GM23338 (cell line): ENCODE measurements at regions not wholly inside any gene's neighbourhood (a gene's known extent, or its start where the extent isn't known, plus 50 kb on each side); places are given as distances from the start of the nearest gene placed in this dataset.
A peak's percentile ranks its signal among the peaks of the same experiment; 100 is the strongest.

Experiments used
- ATAC-seq: fragments of 200-7000 bp; cut with Tn5 transposase; 3 replicates; pipeline ENCODE4 v1.9.1; 2020
- DNase-seq: peaks from one replicate; pipeline ENCODE4 v3.0.0-alpha.2; 2015; ENCODE audit warnings: low spot score
- H2AFZ ChIP-seq: fragments of 200-600 bp; sonication (generic); 2 replicates; pipeline ENCODE4 v1.8.0; 2016; ENCODE audit warnings: antibody characterized with exemption, mild to moderate bottlenecking, moderate library complexity
- H3F3A ChIP-seq: fragments of 200-600 bp; sonication (generic); replicated peaks from 2 replicates; pipeline ENCODE4 v1.8.0; 2017; ENCODE audit warnings: antibody characterized with exemption, mixed run types, low read depth
- H3K27ac ChIP-seq: fragments of 200-600 bp; sonication (generic); 2 replicates; pipeline ENCODE4 v1.6.1; 2016; ENCODE audit warnings: low read depth
- H3K27me3 ChIP-seq: fragments of 200-600 bp; sonication (generic); 2 replicates; pipeline ENCODE4 v1.8.0; 2016; ENCODE audit warnings: mild to moderate bottlenecking, mixed run types, moderate library complexity; ENCODE audit not compliant: insufficient read depth
- H3K36me3 ChIP-seq: fragments of 200-600 bp; sonication (generic); 2 replicates; pipeline ENCODE4 v1.8.0; 2016; ENCODE audit warnings: mild to moderate bottlenecking; ENCODE audit not compliant: insufficient read depth
- H3K4me1 ChIP-seq: fragments of 200-600 bp; sonication (generic); 2 replicates; pipeline ENCODE4 v1.8.0; 2016; ENCODE audit warnings: mild to moderate bottlenecking, moderate library complexity; ENCODE audit not compliant: insufficient read depth
- H3K4me2 ChIP-seq: fragments of 200-600 bp; sonication (generic); 2 replicates; pipeline ENCODE4 v1.7.1; 2017; ENCODE audit warnings: mixed run types
- H3K4me3 ChIP-seq: fragments of 200-600 bp; sonication (generic); 2 replicates; pipeline ENCODE4 v1.6.1; 2016; ENCODE audit warnings: mixed run types
- H3K79me2 ChIP-seq: fragments of 200-600 bp; sonication (generic); replicated peaks from 2 replicates; pipeline ENCODE4 v1.8.0; 2017; ENCODE audit warnings: mild to moderate bottlenecking; ENCODE audit not compliant: insufficient read depth
- H3K9me2 ChIP-seq: fragments of 200-600 bp; sonication (generic); 2 replicates; pipeline ENCODE4 v1.8.0; 2017; ENCODE audit not compliant: insufficient read depth
- H4K20me1 ChIP-seq: fragments of 200-600 bp; sonication (generic); replicated peaks from 2 replicates; pipeline ENCODE4 v1.8.0; 2017; ENCODE audit warnings: mild to moderate bottlenecking; ENCODE audit not compliant: insufficient read depth
- H3K27ac Mint-ChIP-seq: 2 replicates; pipeline ENCODE4 v1.8.0; 2020; ENCODE audit warnings: inconsistent platforms, mild to moderate bottlenecking, moderate library complexity, mixed read lengths
- H3K27me3 Mint-ChIP-seq: 3 replicates; pipeline ENCODE4 v1.8.0; 2022; ENCODE audit warnings: low read depth, mild to moderate bottlenecking, moderate library complexity, mixed read lengths, inconsistent platforms; ENCODE audit not compliant: insufficient read depth, poor library complexity
- H3K36me3 Mint-ChIP-seq: 3 replicates; pipeline ENCODE4 v1.8.0; 2021; ENCODE audit warnings: low read depth, mild to moderate bottlenecking, inconsistent platforms, moderate library complexity, mixed read lengths
- H3K4me1 Mint-ChIP-seq: 3 replicates; pipeline ENCODE4 v1.8.0; 2020; ENCODE audit warnings: mild to moderate bottlenecking, inconsistent platforms, mixed read lengths
- H3K4me3 Mint-ChIP-seq: 3 replicates; pipeline ENCODE4 v1.8.0; 2021; ENCODE audit warnings: moderate library complexity, mild to moderate bottlenecking, inconsistent platforms, mixed read lengths
- H3K9me3 Mint-ChIP-seq: 3 replicates; pipeline ENCODE4 v1.8.0; 2020; ENCODE audit warnings: moderate library complexity, mild to moderate bottlenecking, inconsistent platforms, mixed read lengths
- EZH2 ChIP-seq: fragments of 200-600 bp; sonication (generic); IDR thresholded peaks from one replicate; pipeline ENCODE4 v1.8.0; 2017; ENCODE audit warnings: antibody characterized with exemption, mild to moderate bottlenecking, low read depth; ENCODE audit not compliant: unreplicated experiment
- TF ChIP-seq, protein P1 (sequence below): fragments of 250-450 bp; sonication (Bioruptor Pico); IDR thresholded peaks from 2 replicates; pipeline ENCODE4 v1.5.0; 2020; ENCODE audit warnings: mild to moderate bottlenecking, moderate library complexity

DNA sequence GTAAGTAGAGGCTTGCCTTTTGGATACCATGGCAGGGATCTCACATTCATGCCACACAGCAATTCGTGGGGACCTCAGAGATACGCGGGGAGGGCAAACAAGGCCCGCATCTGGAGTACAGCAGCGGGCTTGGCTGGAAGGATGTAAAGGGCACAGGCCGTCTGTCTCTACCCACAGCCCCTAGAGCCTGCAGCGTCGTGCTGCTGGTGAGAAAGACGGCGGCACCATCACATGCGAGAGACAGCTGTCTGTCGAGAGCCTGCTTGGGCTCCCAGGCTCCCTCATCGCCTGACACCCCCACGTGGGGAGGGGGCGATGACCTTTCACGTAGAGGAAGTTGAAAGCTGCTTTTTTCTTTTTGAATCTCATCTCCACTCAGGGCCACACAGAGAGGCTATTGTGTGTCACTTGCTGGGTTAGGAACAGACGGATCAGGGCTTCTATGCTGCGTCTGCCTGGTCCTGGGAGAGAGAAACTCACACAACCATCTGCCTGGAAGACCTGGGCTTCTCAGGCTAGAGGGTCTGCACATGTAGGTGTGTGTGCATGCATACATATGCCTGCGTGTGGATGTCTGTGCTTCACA, 134.6 kb upstream of the PPP1R26 start (continued):
- TF ChIP-seq, protein P1, sequence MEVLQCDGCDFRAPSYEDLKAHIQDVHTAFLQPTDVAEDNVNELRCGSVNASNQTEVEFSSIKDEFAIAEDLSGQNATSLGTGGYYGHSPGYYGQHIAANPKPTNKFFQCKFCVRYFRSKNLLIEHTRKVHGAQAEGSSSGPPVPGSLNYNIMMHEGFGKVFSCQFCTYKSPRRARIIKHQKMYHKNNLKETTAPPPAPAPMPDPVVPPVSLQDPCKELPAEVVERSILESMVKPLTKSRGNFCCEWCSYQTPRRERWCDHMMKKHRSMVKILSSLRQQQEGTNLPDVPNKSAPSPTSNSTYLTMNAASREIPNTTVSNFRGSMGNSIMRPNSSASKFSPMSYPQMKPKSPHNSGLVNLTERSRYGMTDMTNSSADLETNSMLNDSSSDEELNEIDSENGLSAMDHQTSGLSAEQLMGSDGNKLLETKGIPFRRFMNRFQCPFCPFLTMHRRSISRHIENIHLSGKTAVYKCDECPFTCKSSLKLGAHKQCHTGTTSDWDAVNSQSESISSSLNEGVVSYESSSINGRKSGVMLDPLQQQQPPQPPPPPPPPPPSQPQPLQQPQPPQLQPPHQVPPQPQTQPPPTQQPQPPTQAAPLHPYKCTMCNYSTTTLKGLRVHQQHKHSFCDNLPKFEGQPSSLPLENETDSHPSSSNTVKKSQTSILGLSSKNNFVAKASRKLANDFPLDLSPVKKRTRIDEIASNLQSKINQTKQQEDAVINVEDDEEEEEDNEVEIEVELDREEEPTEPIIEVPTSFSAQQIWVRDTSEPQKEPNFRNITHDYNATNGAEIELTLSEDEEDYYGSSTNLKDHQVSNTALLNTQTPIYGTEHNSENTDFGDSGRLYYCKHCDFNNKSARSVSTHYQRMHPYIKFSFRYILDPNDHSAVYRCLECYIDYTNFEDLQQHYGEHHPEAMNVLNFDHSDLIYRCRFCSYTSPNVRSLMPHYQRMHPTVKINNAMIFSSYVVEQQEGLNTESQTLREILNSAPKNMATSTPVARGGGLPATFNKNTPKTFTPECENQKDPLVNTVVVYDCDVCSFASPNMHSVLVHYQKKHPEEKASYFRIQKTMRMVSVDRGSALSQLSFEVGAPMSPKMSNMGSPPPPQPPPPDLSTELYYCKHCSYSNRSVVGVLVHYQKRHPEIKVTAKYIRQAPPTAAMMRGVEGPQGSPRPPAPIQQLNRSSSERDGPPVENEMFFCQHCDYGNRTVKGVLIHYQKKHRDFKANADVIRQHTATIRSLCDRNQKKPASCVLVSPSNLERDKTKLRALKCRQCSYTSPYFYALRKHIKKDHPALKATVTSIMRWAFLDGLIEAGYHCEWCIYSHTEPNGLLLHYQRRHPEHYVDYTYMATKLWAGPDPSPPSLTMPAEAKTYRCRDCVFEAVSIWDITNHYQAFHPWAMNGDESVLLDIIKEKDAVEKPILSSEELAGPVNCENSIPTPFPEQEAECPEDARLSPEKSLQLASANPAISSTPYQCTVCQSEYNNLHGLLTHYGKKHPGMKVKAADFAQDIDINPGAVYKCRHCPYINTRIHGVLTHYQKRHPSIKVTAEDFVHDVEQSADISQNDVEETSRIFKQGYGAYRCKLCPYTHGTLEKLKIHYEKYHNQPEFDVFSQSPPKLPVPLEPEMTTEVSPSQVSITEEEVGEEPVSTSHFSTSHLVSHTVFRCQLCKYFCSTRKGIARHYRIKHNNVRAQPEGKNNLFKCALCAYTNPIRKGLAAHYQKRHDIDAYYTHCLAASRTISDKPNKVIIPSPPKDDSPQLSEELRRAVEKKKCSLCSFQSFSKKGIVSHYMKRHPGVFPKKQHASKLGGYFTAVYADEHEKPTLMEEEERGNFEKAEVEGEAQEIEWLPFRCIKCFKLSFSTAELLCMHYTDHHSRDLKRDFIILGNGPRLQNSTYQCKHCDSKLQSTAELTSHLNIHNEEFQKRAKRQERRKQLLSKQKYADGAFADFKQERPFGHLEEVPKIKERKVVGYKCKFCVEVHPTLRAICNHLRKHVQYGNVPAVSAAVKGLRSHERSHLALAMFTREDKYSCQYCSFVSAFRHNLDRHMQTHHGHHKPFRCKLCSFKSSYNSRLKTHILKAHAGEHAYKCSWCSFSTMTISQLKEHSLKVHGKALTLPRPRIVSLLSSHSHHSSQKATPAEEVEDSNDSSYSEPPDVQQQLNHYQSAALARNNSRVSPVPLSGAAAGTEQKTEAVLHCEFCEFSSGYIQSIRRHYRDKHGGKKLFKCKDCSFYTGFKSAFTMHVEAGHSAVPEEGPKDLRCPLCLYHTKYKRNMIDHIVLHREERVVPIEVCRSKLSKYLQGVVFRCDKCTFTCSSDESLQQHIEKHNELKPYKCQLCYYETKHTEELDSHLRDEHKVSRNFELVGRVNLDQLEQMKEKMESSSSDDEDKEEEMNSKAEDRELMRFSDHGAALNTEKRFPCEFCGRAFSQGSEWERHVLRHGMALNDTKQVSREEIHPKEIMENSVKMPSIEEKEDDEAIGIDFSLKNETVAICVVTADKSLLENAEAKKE (CRISPR knock-in tag) = no peak

DNA sequence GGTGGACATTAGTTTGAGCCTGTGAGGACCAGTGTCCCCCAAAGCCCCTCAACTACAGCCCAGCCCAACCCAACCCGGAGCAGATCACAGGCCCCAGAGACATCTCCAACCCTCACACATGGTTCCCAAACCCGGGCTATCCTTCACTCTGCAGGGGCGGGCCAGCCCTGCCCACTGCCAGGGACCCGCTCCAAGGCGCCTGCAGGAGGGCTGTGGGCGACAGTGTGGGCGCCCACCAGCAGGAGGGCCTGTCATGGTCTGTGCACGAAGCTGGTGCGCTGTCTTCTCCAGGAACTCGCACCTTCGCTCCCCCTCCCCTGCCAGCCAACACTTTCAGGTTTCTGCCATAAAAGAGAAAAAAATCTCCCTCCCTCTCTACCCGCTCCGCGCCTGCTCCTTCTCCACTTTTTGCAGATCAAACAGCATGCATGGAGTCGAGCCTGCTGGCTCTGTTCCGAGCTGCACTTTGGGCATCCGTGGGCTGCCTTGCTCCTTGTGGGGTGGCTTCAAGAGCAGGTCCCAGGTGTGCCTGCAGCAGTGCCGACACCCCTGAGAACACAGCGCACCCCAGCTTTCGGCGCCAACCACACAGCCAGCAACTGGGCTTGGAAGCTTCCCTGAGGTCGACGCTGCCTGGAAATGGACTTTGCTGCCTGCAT, 133.7 kb upstream of the PPP1R26 start:
- H3K27me3 Mint-ChIP-seq = peaks cover 11% of the 10 kb centered on the region
- H3K9me3 Mint-ChIP-seq = no peaks in the 10 kb centered on the region
- H3K4me2 ChIP-seq = no peak overlapping the region
- no peak overlapping the region for H3K27ac ChIP-seq
- 0 out of 2 replicates have a peak overlapping the region, but pooled peaks have one; percentile 39 for H3K27ac Mint-ChIP-seq
- H3K4me3 Mint-ChIP-seq = no peak overlapping the region
- H4K20me1 ChIP-seq = no peaks in the 10 kb centered on the region
- H2AFZ ChIP-seq = no peak overlapping the region
- no peak for DNase-seq
- no peak overlapping the region for H3K4me3 ChIP-seq
- peaks cover 6% of the 10 kb centered on the region for H3K4me1 Mint-ChIP-seq
- H3K36me3 ChIP-seq = no peaks in the 10 kb centered on the region
- H3F3A ChIP-seq = peaks cover 6% of the 10 kb centered on the region
- no peaks in the 10 kb centered on the region for H3K36me3 Mint-ChIP-seq
- H3K27me3 ChIP-seq = no peaks in the 10 kb centered on the region
- no peaks in the 10 kb centered on the region for H3K79me2 ChIP-seq
- TF ChIP-seq EZH2 = no peak
- no peaks in the 10 kb centered on the region for H3K9me2 ChIP-seq
- H3K4me1 ChIP-seq = peaks cover 6% of the 10 kb centered on the region
- ATAC-seq = no peak
